Kidney epithelial cell (primary cell): ENCODE measurements at regions not wholly inside any gene's neighbourhood (a gene's known extent, or its start where the extent isn't known, plus 50 kb on each side); places are given as distances from the start of the nearest gene placed in this dataset.

ENCODE experiments used
- DNase-seq: peaks from one replicate; pipeline ENCODE4 v3.0.0-alpha.2; 2010; ENCODE audit warnings: low read depth
- H3K27me3 ChIP-seq: 2 replicates; pipeline ENCODE4 v1.6.0; 2011; ENCODE audit warnings: low read length; ENCODE audit not compliant: control insufficient read depth, insufficient read depth
- H3K36me3 ChIP-seq: 2 replicates; pipeline ENCODE4 v1.5.1; 2011; ENCODE audit warnings: low read length; ENCODE audit not compliant: control insufficient read depth, insufficient read depth
- H3K4me3 ChIP-seq: 2 replicates; pipeline ENCODE4 v1.5.1; 2011; ENCODE audit warnings: low read depth, mild to moderate bottlenecking, control low read depth, low read length
- CTCF ChIP-seq: IDR thresholded peaks from 2 replicates; pipeline ENCODE4 v1.5.1; 2011; ENCODE audit warnings: mild to moderate bottlenecking, moderate library complexity, low read length, control low read depth, inconsistent platforms; ENCODE audit not compliant: insufficient read depth, poor library complexity, severe bottlenecking

GRCh38 chr20:55232647-55233046 lies 757.3 kb downstream of the DOK5 start:
- H3K4me3 ChIP-seq = no peak overlapping the region
- no peak for DNase-seq
- H3K27me3 ChIP-seq = no peaks in the 10 kb centered on the region
- no peaks in the 10 kb centered on the region for H3K36me3 ChIP-seq
- no peak for TF ChIP-seq CTCF

- no peak for TF ChIP-seq CTCF
- no peak for DNase-seq
- H3K4me3 ChIP-seq = no peak overlapping the region
- H3K27me3 ChIP-seq = no peaks in the 10 kb centered on the region
- no peaks in the 10 kb centered on the region for H3K36me3 ChIP-seq
These were observed 754.1 kb downstream of the DOK5 start for GRCh38 chr20:55229451-55229850.

GRCh38 chr20:55216525-55217242 lies 741.3 kb downstream of the DOK5 start:
- no peak for DNase-seq
- Histone ChIP-seq H3K27me3 (no peaks in the 10 kb centered on the region), H3K36me3 (no peaks in the 10 kb centered on the region), H3K4me3 (no peak overlapping the region)
- no peak for TF ChIP-seq CTCF

- no peak for DNase-seq
- H3K27me3 ChIP-seq = no peaks in the 10 kb centered on the region
- no peak for TF ChIP-seq CTCF
- no peaks in the 10 kb centered on the region for H3K36me3 ChIP-seq
- no peak overlapping the region for H3K4me3 ChIP-seq
These were observed 738.3 kb downstream of the DOK5 start for GRCh38 chr20:55213653-55214052.

- H3K36me3 ChIP-seq = no peaks in the 10 kb centered on the region
- H3K27me3 ChIP-seq = no peaks in the 10 kb centered on the region
- no peak for TF ChIP-seq CTCF
- DNase-seq = no peak
- no peak overlapping the region for H3K4me3 ChIP-seq
These were observed 736.1 kb downstream of the DOK5 start for GRCh38 chr20:55211481-55211880.

- no peak for TF ChIP-seq CTCF
- no peaks in the 10 kb centered on the region for H3K36me3 ChIP-seq
- no peak overlapping the region for H3K4me3 ChIP-seq
- no peaks in the 10 kb centered on the region for H3K27me3 ChIP-seq
- no peak for DNase-seq
These were observed 730.3 kb downstream of the DOK5 start for GRCh38 chr20:55205665-55206064.
